ENCODE measurements at regions not wholly inside any gene's neighbourhood (a gene's known extent, or its start where the extent isn't known, plus 50 kb on each side); places are given as distances from the start of the nearest gene placed in this dataset.

GRCh38 chr17:71257096-71257495, 863.7 kb upstream of the SOX9 start:
- no peak overlapping the region for H3K27ac ChIP-seq
- H3K4me3 ChIP-seq, result no peak overlapping the region
- no peaks in the 10 kb centered on the region for H3K9me3 ChIP-seq
- no peak for TF ChIP-seq CTCF (IDR thresholded peaks at IDR 0.05)
- no peak for TF ChIP-seq POLR2A (IDR thresholded peaks at IDR 0.05)
- TF ChIP-seq EP300 (IDR thresholded peaks at IDR 0.05), result no peak
- H3K36me3 ChIP-seq, result no peaks in the 10 kb centered on the region
- no peaks in the 10 kb centered on the region for H3K27me3 ChIP-seq
- DNase-seq, result no peak
- H3K4me1 ChIP-seq (ENCODE audit: insufficient read depth), result no peaks in the 10 kb centered on the region
- intact Hi-C loops (cut with DNase I), result no loop called here
- WGBS, 3 donors, result 68 to 85% (median 81%) methylated on average over 2 of the region's 2 CpGs

DNA sequence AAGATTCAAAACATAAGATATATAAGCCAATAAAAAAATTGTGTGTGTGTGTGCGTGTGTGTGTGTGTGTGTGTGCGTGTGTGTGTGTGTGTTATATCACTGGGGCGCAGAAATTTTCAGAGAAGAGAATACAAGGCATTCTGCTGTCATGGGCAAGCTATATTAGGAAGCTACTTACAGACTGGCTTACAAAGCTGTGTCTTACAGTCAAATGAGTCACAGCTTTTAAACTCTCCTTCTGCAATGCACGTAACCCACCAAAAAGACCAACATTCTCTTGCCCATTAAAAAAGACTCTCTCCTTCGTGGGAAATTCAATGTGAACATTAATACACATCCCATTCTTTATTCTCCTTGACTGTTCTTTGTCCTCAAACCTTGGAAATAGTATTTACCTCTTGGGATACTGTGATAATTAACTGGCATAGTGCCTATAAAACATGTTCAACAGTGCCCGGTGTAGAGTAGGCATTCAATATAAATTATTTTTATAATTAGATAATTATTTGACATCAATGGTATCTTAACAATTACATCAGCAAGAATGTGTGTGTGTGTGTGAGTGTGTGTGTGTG, 860.4 kb upstream of the SOX9 start:
- no peaks in the 10 kb centered on the region for H3K9me3 ChIP-seq
- no peaks in the 10 kb centered on the region for H3K27me3 ChIP-seq
- DNase-seq, result no peak
- H3K36me3 ChIP-seq, result no peaks in the 10 kb centered on the region
- TF ChIP-seq EP300 (IDR thresholded peaks at IDR 0.05) (no peak), CTCF (IDR thresholded peaks at IDR 0.05) (no peak), POLR2A (IDR thresholded peaks at IDR 0.05) (no peak)
- 40 to 44% (median 44%) methylated on average over 6 of the region's 6 CpGs for WGBS, 3 donors
- H3K4me3 ChIP-seq, result no peak overlapping the region
- H3K4me1 ChIP-seq (ENCODE audit: insufficient read depth), result no peaks in the 10 kb centered on the region
- H3K27ac ChIP-seq, result no peak overlapping the region
- intact Hi-C loops (cut with DNase I), result no loop called here

DNA sequence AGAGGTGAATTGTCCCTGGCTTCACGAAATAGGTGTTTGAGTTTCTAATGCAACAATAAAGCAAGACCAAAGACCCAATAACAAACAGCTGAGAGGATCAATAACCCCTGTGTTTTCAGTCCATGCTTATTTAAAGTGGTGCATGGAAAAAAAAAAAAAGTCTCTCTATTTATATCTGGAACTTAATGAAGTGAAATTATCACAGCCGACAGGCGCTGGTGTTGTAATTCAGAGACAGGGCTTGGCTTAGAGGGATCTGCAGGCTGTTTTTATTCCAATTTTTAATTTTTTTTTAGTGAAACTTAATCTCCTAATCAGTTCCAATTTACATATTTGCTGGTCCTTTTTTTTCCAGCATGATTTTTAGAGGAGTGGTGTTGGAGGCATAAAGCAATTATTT, 858.2 kb upstream of the SOX9 start:
- no peak overlapping the region for H3K4me3 ChIP-seq
- intact Hi-C loops (cut with DNase I), result no loop called here
- H3K27me3 ChIP-seq, result no peaks in the 10 kb centered on the region
- H3K27ac ChIP-seq, result no peak overlapping the region
- WGBS, 3 donors, result 75 to 81% (median 75%) methylated on average over 3 of the region's 3 CpGs
- DNase-seq, result no peak
- no peaks in the 10 kb centered on the region for H3K9me3 ChIP-seq
- TF ChIP-seq EP300 (IDR thresholded peaks at IDR 0.05) (no peak), POLR2A (IDR thresholded peaks at IDR 0.05) (no peak), CTCF (IDR thresholded peaks at IDR 0.05) (no peak)
- H3K36me3 ChIP-seq, result no peaks in the 10 kb centered on the region
- no peaks in the 10 kb centered on the region for H3K4me1 ChIP-seq (ENCODE audit: insufficient read depth)

DNA sequence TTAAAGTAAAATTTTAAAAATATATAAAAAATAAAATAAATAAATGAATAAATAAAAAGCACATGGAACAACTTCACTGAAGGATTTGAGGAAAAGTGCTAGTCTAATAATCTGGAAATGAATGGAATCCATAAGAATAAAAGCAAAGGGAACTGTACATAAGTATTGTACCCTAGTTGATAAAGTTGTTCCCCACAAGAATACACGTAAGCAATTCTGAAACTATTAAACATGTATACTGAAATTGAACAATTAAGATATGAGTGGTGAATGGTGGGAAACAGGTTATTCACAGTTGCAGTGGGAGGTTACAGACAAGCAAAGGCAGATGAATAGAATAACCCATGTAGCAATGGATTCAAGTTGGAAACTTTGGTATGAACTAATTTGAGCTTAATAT, 853.2 kb upstream of the SOX9 start:
- 46 to 57% (median 56%) methylated on average over 1 of the region's 1 CpG for WGBS, 3 donors
- no peaks in the 10 kb centered on the region for H3K4me1 ChIP-seq (ENCODE audit: insufficient read depth)
- no peak for DNase-seq
- H3K4me3 ChIP-seq, result no peak overlapping the region
- H3K27me3 ChIP-seq, result no peaks in the 10 kb centered on the region
- no peaks in the 10 kb centered on the region for H3K9me3 ChIP-seq
- no peak for TF ChIP-seq CTCF (IDR thresholded peaks at IDR 0.05)
- no peak for TF ChIP-seq EP300 (IDR thresholded peaks at IDR 0.05)
- no peak for TF ChIP-seq POLR2A (IDR thresholded peaks at IDR 0.05)
- no peaks in the 10 kb centered on the region for H3K36me3 ChIP-seq
- intact Hi-C loops (cut with DNase I), result no loop called here
- H3K27ac ChIP-seq, result no peak overlapping the region

Measured in ovary (tissue), 7 donors.